SK-N-SH treated with all-trans-retinoic acid at 6 μM for 48 hours (cell line): ENCODE measurements at regions not wholly inside any gene's neighbourhood (a gene's known extent, or its start where the extent isn't known, plus 50 kb on each side); places are given as distances from the start of the nearest gene placed in this dataset.

ENCODE experiments used
- ATAC-seq: fragments of 200-7000 bp; cut with Tn5 transposase; 3 replicates; pipeline ENCODE4 v1.9.1; 2020; ENCODE audit warnings: mild to moderate bottlenecking, moderate library complexity
- ARNTL ChIP-seq: fragments of 450-650 bp; formaldehyde crosslinking; IDR thresholded peaks from 2 replicates; pipeline ENCODE4 v1.5.0; 2020; ENCODE audit warnings: low read depth, mild to moderate bottlenecking, moderate library complexity, borderline replicate concordance
- CSDC2 ChIP-seq: fragments of 250-450 bp; sonication (Bioruptor Pico); IDR thresholded peaks from 2 replicates; pipeline ENCODE4 v1.5.0; 2020; ENCODE audit warnings: mild to moderate bottlenecking, moderate library complexity
- ESRRG ChIP-seq: fragments of 250-450 bp; sonication (Bioruptor Pico); IDR thresholded peaks from 2 replicates; pipeline ENCODE4 v1.6.1; 2021; ENCODE audit warnings: mild to moderate bottlenecking
- GLIS3 ChIP-seq: fragments of 250-450 bp; sonication (Bioruptor Pico); IDR thresholded peaks from 2 replicates; pipeline ENCODE4 v1.5.0; 2020; ENCODE audit warnings: mild to moderate bottlenecking, moderate library complexity
- ISL1 ChIP-seq: fragments of 250-450 bp; sonication (Bioruptor Pico); IDR thresholded peaks from 2 replicates; pipeline ENCODE4 v2.1.2; 2022; ENCODE audit warnings: mild to moderate bottlenecking, moderate library complexity
- OSR1 ChIP-seq: fragments of 250-450 bp; sonication (Bioruptor Pico); IDR thresholded peaks from 2 replicates; pipeline ENCODE4 v1.8.0; 2022; ENCODE audit warnings: moderate library complexity, mild to moderate bottlenecking, inconsistent platforms
- PPARA ChIP-seq: fragments of 250-450 bp; sonication (Bioruptor Pico); IDR thresholded peaks from 2 replicates; pipeline ENCODE4 v1.5.0; 2020; ENCODE audit warnings: mild to moderate bottlenecking, borderline replicate concordance
- RARB ChIP-seq: fragments of 250-450 bp; sonication (Bioruptor Pico); IDR thresholded peaks from 2 replicates; pipeline ENCODE4 v1.8.0; 2021; ENCODE audit warnings: mild to moderate bottlenecking, moderate library complexity
- SNAI2 ChIP-seq: fragments of 250-450 bp; sonication (Bioruptor Pico); IDR thresholded peaks from 2 replicates; pipeline ENCODE4 v1.5.0; 2020; ENCODE audit warnings: mild to moderate bottlenecking, moderate library complexity
- TCF4 ChIP-seq: fragments of 250-450 bp; sonication (Bioruptor Pico); IDR thresholded peaks from 2 replicates; pipeline ENCODE4 v1.8.0; 2021; ENCODE audit warnings: mild to moderate bottlenecking, moderate library complexity, borderline replicate concordance
- TOX ChIP-seq: fragments of 250-450 bp; sonication (Bioruptor Pico); IDR thresholded peaks from 2 replicates; pipeline ENCODE4 v1.8.0; 2021; ENCODE audit warnings: mild to moderate bottlenecking, moderate library complexity, borderline replicate concordance
- ZC3H10 ChIP-seq: fragments of 250-450 bp; sonication (Bioruptor Pico); IDR thresholded peaks from 2 replicates; pipeline ENCODE4 v1.5.1; 2021; ENCODE audit warnings: mild to moderate bottlenecking, moderate library complexity
- ZFP3 ChIP-seq: fragments of 250-450 bp; sonication (Bioruptor Pico); IDR thresholded peaks from 2 replicates; pipeline ENCODE4 v1.5.0; 2020; ENCODE audit warnings: mild to moderate bottlenecking, moderate library complexity
- ZFP30 ChIP-seq: fragments of 450-650 bp; formaldehyde crosslinking; IDR thresholded peaks from 2 replicates; pipeline ENCODE4 v1.5.0; 2022; ENCODE audit warnings: mild to moderate bottlenecking, moderate library complexity
- ZNF565 ChIP-seq: fragments of 450-650 bp; formaldehyde crosslinking; conservative IDR thresholded peaks from 2 replicates; pipeline ENCODE4 v1.5.0; 2020; ENCODE audit warnings: low read depth, mild to moderate bottlenecking, moderate library complexity
- ZNF70 ChIP-seq: fragments of 450-650 bp; formaldehyde crosslinking; IDR thresholded peaks from 2 replicates; pipeline ENCODE4 v1.5.0; 2020; ENCODE audit warnings: mild to moderate bottlenecking, moderate library complexity
- ZNF8 ChIP-seq: fragments of 450-650 bp; formaldehyde crosslinking; IDR thresholded peaks from 2 replicates; pipeline ENCODE4 v1.5.0; 2020; ENCODE audit warnings: mild to moderate bottlenecking, moderate library complexity
- TF ChIP-seq, protein P1 (sequence below): fragments of 250-450 bp; sonication (Bioruptor Pico); IDR thresholded peaks from 2 replicates; pipeline ENCODE4 v1.8.0; 2020; ENCODE audit warnings: mild to moderate bottlenecking, moderate library complexity, borderline replicate concordance
- TF ChIP-seq, protein P2 (sequence below): fragments of 250-450 bp; sonication (Bioruptor Pico); IDR thresholded peaks from 2 replicates; pipeline ENCODE4 v1.5.0; 2020; ENCODE audit warnings: mild to moderate bottlenecking, moderate library complexity
- TF ChIP-seq, protein P3 (sequence below): fragments of 250-450 bp; sonication (Bioruptor Pico); IDR thresholded peaks from 2 replicates; pipeline ENCODE4 v1.5.1; 2021; ENCODE audit warnings: mild to moderate bottlenecking, moderate library complexity
- TF ChIP-seq, protein P4 (sequence below): fragments of 250-450 bp; sonication (Bioruptor Pico); IDR thresholded peaks from 2 replicates; pipeline ENCODE4 v1.5.1; 2020; ENCODE audit warnings: low read depth, mild to moderate bottlenecking, moderate library complexity
- TF ChIP-seq, protein P5 (sequence below): fragments of 250-450 bp; sonication (Bioruptor Pico); IDR thresholded peaks from 2 replicates; pipeline ENCODE4 v1.8.0; 2021; ENCODE audit warnings: low read depth, mild to moderate bottlenecking, moderate library complexity, borderline replicate concordance

DNA sequence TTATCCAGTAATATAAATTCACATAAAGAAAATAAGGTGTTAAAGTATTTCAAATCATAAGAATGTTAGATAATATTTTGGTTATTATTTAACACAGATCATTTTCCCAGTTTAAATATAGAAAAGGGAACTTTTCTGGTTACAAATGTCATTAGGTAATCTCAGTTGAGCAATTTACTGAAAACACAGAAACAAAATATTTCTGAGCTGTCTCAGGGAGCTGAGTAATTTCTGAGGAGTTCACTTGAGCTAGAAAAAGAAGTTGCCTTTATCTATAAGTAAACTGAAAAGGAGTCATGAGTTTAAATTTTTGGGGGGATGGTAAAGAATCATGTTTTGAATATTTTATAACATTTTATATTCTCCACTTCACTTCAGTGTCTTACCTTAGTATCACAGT, 855.4 kb upstream of the ARPP21 start:
- ATAC-seq = no peak
- TF ChIP-seq ARNTL (CRISPR knock-in tag) (no peak), RARB (no peak), OSR1 (CRISPR knock-in tag) (no peak), PPARA (CRISPR knock-in tag) (no peak), TCF4 (CRISPR knock-in tag) (no peak), TOX (no peak), SNAI2 (CRISPR knock-in tag) (no peak), ZFP30 (CRISPR knock-in tag) (no peak), GLIS3 (CRISPR knock-in tag) (no peak), ESRRG (no peak), ZNF70 (CRISPR knock-in tag) (no peak), ZC3H10 (CRISPR knock-in tag) (no peak), CSDC2 (CRISPR knock-in tag) (no peak), ISL1 (CRISPR knock-in tag) (no peak), ZNF8 (CRISPR knock-in tag) (no peak), ZNF565 (CRISPR knock-in tag) (no peak)
- TF ChIP-seq, protein P1, sequence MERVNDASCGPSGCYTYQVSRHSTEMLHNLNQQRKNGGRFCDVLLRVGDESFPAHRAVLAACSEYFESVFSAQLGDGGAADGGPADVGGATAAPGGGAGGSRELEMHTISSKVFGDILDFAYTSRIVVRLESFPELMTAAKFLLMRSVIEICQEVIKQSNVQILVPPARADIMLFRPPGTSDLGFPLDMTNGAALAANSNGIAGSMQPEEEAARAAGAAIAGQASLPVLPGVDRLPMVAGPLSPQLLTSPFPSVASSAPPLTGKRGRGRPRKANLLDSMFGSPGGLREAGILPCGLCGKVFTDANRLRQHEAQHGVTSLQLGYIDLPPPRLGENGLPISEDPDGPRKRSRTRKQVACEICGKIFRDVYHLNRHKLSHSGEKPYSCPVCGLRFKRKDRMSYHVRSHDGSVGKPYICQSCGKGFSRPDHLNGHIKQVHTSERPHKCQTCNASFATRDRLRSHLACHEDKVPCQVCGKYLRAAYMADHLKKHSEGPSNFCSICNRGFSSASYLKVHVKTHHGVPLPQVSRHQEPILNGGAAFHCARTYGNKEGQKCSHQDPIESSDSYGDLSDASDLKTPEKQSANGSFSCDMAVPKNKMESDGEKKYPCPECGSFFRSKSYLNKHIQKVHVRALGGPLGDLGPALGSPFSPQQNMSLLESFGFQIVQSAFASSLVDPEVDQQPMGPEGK (CRISPR knock-in tag) = no peak
- TF ChIP-seq, protein P2, sequence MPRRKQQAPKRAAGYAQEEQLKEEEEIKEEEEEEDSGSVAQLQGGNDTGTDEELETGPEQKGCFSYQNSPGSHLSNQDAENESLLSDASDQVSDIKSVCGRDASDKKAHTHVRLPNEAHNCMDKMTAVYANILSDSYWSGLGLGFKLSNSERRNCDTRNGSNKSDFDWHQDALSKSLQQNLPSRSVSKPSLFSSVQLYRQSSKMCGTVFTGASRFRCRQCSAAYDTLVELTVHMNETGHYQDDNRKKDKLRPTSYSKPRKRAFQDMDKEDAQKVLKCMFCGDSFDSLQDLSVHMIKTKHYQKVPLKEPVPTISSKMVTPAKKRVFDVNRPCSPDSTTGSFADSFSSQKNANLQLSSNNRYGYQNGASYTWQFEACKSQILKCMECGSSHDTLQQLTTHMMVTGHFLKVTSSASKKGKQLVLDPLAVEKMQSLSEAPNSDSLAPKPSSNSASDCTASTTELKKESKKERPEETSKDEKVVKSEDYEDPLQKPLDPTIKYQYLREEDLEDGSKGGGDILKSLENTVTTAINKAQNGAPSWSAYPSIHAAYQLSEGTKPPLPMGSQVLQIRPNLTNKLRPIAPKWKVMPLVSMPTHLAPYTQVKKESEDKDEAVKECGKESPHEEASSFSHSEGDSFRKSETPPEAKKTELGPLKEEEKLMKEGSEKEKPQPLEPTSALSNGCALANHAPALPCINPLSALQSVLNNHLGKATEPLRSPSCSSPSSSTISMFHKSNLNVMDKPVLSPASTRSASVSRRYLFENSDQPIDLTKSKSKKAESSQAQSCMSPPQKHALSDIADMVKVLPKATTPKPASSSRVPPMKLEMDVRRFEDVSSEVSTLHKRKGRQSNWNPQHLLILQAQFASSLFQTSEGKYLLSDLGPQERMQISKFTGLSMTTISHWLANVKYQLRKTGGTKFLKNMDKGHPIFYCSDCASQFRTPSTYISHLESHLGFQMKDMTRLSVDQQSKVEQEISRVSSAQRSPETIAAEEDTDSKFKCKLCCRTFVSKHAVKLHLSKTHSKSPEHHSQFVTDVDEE (CRISPR knock-in tag) = no peak
- TF ChIP-seq, protein P3, sequence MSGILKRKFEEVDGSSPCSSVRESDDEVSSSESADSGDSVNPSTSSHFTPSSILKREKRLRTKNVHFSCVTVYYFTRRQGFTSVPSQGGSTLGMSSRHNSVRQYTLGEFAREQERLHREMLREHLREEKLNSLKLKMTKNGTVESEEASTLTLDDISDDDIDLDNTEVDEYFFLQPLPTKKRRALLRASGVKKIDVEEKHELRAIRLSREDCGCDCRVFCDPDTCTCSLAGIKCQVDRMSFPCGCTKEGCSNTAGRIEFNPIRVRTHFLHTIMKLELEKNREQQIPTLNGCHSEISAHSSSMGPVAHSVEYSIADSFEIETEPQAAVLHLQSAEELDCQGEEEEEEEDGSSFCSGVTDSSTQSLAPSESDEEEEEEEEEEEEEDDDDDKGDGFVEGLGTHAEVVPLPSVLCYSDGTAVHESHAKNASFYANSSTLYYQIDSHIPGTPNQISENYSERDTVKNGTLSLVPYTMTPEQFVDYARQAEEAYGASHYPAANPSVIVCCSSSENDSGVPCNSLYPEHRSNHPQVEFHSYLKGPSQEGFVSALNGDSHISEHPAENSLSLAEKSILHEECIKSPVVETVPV (CRISPR knock-in tag) = no peak

DNA sequence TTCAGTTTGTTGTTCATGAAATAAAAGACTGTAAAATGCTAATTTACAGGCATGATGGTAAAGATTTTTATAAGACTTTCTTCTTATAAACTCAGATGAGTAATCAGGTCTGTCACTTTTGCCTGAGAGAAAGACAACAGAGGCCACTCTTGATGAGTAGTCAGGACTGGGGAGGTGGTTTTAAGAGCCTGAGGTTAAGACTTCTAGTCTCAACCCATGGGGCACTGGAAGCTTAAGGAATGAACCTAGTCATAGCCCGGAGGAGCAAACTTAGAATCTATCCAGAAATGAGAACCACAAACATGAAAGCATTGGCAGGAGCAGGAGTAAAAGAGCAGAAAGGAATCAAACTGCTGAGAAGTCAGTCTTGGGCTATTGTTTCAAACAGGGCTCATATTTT, 846.3 kb upstream of the ARPP21 start:
- ATAC-seq = no peak
- TF ChIP-seq, protein P2 (CRISPR knock-in tag) = no peak
- TF ChIP-seq, protein P3 (CRISPR knock-in tag) = no peak
- no peak for TF ChIP-seq SNAI2 (CRISPR knock-in tag)
- TF ChIP-seq GLIS3 (CRISPR knock-in tag) = no peak
- TF ChIP-seq ZNF70 (CRISPR knock-in tag) = no peak
- TF ChIP-seq ZFP3 (CRISPR knock-in tag) = no peak
- TF ChIP-seq, protein P4, sequence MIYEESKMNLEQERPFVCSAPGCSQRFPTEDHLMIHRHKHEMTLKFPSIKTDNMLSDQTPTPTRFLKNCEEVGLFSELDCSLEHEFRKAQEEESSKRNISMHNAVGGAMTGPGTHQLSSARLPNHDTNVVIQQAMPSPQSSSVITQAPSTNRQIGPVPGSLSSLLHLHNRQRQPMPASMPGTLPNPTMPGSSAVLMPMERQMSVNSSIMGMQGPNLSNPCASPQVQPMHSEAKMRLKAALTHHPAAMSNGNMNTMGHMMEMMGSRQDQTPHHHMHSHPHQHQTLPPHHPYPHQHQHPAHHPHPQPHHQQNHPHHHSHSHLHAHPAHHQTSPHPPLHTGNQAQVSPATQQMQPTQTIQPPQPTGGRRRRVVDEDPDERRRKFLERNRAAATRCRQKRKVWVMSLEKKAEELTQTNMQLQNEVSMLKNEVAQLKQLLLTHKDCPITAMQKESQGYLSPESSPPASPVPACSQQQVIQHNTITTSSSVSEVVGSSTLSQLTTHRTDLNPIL (CRISPR knock-in tag) = no peak
- no peak for TF ChIP-seq PPARA (CRISPR knock-in tag)
- TF ChIP-seq CSDC2 (CRISPR knock-in tag) = no peak
- no peak for TF ChIP-seq TOX
- TF ChIP-seq ISL1 (CRISPR knock-in tag) = no peak
- TF ChIP-seq, protein P5, sequence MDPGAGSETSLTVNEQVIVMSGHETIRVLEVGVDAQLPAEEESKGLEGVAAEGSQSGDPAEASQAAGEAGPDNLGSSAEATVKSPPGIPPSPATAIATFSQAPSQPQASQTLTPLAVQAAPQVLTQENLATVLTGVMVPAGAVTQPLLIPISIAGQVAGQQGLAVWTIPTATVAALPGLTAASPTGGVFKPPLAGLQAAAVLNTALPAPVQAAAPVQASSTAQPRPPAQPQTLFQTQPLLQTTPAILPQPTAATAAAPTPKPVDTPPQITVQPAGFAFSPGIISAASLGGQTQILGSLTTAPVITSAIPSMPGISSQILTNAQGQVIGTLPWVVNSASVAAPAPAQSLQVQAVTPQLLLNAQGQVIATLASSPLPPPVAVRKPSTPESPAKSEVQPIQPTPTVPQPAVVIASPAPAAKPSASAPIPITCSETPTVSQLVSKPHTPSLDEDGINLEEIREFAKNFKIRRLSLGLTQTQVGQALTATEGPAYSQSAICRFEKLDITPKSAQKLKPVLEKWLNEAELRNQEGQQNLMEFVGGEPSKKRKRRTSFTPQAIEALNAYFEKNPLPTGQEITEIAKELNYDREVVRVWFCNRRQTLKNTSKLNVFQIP (CRISPR knock-in tag) = no peak
